SU-DHL-6 (cell line): ENCODE measurements at regions not wholly inside any gene's neighbourhood (a gene's known extent, or its start where the extent isn't known, plus 50 kb on each side); places are given as distances from the start of the nearest gene placed in this dataset.

Experiments used
- EZH2phosphoT487 ChIP-seq: fragments of 200-600 bp; sonication (generic), shearing (Covaris generic); conservative IDR thresholded peaks from 2 replicates; pipeline ENCODE4 v1.6.1; 2018; ENCODE audit warnings: mild to moderate bottlenecking, antibody characterized with exemption, low read length, moderate library complexity, mixed read lengths
- TF ChIP-seq, protein P1 (sequence below): fragments of 200-600 bp; sonication (generic); IDR thresholded peaks from one replicate; pipeline ENCODE4 v1.5.1; 2017; ENCODE audit warnings: antibody characterized with exemption, mild to moderate bottlenecking, low read length, moderate library complexity; ENCODE audit not compliant: insufficient read depth, poor library complexity, severe bottlenecking

DNA sequence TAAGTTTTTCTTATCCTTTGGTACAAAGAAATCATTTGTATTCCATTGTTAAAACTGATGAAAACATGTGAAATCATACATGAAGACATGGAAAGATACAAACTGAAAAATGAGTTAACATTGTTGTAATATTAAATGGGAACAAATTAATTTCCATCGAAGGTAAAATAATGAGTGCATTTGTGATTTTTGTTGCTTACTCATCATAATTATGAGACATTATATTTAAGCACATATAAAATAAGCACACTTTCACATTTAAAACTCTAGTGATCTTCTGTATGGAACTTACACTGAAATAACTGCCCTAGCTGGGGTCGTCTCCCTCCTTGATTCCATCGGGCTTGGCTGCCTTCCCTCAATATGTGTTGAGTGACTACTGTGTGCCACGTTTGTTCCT is 204.2 kb upstream of the PRPS1L1 start:
- TF ChIP-seq, protein P1, sequence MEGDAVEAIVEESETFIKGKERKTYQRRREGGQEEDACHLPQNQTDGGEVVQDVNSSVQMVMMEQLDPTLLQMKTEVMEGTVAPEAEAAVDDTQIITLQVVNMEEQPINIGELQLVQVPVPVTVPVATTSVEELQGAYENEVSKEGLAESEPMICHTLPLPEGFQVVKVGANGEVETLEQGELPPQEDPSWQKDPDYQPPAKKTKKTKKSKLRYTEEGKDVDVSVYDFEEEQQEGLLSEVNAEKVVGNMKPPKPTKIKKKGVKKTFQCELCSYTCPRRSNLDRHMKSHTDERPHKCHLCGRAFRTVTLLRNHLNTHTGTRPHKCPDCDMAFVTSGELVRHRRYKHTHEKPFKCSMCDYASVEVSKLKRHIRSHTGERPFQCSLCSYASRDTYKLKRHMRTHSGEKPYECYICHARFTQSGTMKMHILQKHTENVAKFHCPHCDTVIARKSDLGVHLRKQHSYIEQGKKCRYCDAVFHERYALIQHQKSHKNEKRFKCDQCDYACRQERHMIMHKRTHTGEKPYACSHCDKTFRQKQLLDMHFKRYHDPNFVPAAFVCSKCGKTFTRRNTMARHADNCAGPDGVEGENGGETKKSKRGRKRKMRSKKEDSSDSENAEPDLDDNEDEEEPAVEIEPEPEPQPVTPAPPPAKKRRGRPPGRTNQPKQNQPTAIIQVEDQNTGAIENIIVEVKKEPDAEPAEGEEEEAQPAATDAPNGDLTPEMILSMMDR = no peak
- TF ChIP-seq EZH2phosphoT487 = no peak
